ENCODE measurements at regions not wholly inside any gene's neighbourhood (a gene's known extent, or its start where the extent isn't known, plus 50 kb on each side); places are given as distances from the start of the nearest gene placed in this dataset.

DNA sequence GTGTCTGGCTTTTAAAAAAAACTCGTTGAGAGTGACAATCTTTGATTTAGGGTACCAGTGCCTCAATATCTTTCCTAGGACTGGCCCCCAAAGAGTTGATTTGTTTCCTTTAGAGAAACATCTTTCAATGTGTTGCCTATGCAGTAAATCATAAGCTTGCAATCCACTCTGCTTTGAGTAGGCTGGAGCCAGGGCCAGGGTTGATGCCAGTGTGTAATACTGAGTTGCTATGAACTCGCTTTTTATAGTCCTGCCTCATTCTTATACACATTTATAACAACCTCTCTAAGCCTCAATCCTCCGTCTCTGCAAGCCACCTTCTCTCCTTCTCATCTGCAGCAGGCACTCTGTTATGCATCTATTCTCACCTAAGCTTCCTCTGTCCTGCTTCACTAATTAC, 674.9 kb upstream of the POM121L12 start:
- TF ChIP-seq, protein P1, sequence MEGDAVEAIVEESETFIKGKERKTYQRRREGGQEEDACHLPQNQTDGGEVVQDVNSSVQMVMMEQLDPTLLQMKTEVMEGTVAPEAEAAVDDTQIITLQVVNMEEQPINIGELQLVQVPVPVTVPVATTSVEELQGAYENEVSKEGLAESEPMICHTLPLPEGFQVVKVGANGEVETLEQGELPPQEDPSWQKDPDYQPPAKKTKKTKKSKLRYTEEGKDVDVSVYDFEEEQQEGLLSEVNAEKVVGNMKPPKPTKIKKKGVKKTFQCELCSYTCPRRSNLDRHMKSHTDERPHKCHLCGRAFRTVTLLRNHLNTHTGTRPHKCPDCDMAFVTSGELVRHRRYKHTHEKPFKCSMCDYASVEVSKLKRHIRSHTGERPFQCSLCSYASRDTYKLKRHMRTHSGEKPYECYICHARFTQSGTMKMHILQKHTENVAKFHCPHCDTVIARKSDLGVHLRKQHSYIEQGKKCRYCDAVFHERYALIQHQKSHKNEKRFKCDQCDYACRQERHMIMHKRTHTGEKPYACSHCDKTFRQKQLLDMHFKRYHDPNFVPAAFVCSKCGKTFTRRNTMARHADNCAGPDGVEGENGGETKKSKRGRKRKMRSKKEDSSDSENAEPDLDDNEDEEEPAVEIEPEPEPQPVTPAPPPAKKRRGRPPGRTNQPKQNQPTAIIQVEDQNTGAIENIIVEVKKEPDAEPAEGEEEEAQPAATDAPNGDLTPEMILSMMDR (IDR thresholded peaks at IDR 0.05) = no peak
- TF ChIP-seq POLR2A (IDR thresholded peaks at IDR 0.05) = no peak
- no peak for TF ChIP-seq EP300 (IDR thresholded peaks at IDR 0.05)
